NCI-H1417 treated with DMSO at 0.1 percent for 48 hours (cell line): ENCODE measurements at regions not wholly inside any gene's neighbourhood (a gene's known extent, or its start where the extent isn't known, plus 50 kb on each side); places are given as distances from the start of the nearest gene placed in this dataset.
A peak's percentile ranks its signal among the peaks of the same experiment; 100 is the strongest.

Experiments
- DNase-seq: peaks from one replicate; lab custom pipeline; 2025; lab: John Stamatoyannopoulos, UW

- no peak for DNase-seq
These were observed 184.8 kb upstream of the SASH1 start for GRCh38 chr6:148157841-148158240.

GRCh38 chr6:148164645-148165044, 178.0 kb upstream of the SASH1 start:
- no peak for DNase-seq

GRCh38 chr6:148166339-148166968, 176.2 kb upstream of the SASH1 start:
- peak; percentile 70 for DNase-seq

- no peak for DNase-seq
These were observed 172.9 kb upstream of the SASH1 start for GRCh38 chr6:148169706-148170105.

- no peak for DNase-seq
These were observed 172.4 kb upstream of the SASH1 start for GRCh38 chr6:148170286-148170685.

GRCh38 chr6:148173548-148173947, 169.1 kb upstream of the SASH1 start:
- DNase-seq = no peak

GRCh38 chr6:148175550-148176188, 167.0 kb upstream of the SASH1 start:
- no peak for DNase-seq

GRCh38 chr6:148177589-148178233, 164.9 kb upstream of the SASH1 start:
- no peak for DNase-seq

- DNase-seq = peak; percentile 22
These were observed 162.9 kb upstream of the SASH1 start for GRCh38 chr6:148179786-148180185.

- no peak for DNase-seq
These were observed 160.3 kb upstream of the SASH1 start for GRCh38 chr6:148182378-148182777.

GRCh38 chr6:148183776-148184175, 158.9 kb upstream of the SASH1 start:
- no peak for DNase-seq

GRCh38 chr6:148186916-148187315, 155.7 kb upstream of the SASH1 start:
- no peak for DNase-seq

GRCh38 chr6:148192310-148192709, 150.3 kb upstream of the SASH1 start:
- no peak for DNase-seq

- no peak for DNase-seq
These were observed 149.5 kb upstream of the SASH1 start for GRCh38 chr6:148193063-148193680.

- DNase-seq = no peak
These were observed 147.1 kb upstream of the SASH1 start for GRCh38 chr6:148195511-148195910.

- DNase-seq = no peak
These were observed 143.1 kb upstream of the SASH1 start for GRCh38 chr6:148199584-148199983.

GRCh38 chr6:148200293-148200692, 142.3 kb upstream of the SASH1 start:
- no peak for DNase-seq

- no peak for DNase-seq
These were observed 141.9 kb upstream of the SASH1 start for GRCh38 chr6:148200781-148201180.

GRCh38 chr6:148203281-148203925, 139.2 kb upstream of the SASH1 start:
- DNase-seq = no peak

- no peak for DNase-seq
These were observed 138.7 kb upstream of the SASH1 start for GRCh38 chr6:148203970-148204369.

- no peak for DNase-seq
These were observed 134.3 kb upstream of the SASH1 start for GRCh38 chr6:148208298-148208697.

GRCh38 chr6:148211777-148212324, 130.8 kb upstream of the SASH1 start:
- DNase-seq = no peak
